GM23248 (cell line): ENCODE measurements at regions not wholly inside any gene's neighbourhood (a gene's known extent, or its start where the extent isn't known, plus 50 kb on each side); places are given as distances from the start of the nearest gene placed in this dataset.

Experiments used
- DNase-seq: peaks from one replicate; pipeline ENCODE4 v3.0.0-alpha.2; 2015
- H2AFZ ChIP-seq: fragments of 200-600 bp; sonication (generic); 2 replicates; pipeline ENCODE4 v1.6.1; 2016; ENCODE audit warnings: antibody characterized with exemption
- H3F3A ChIP-seq: fragments of 200-600 bp; sonication (generic); 2 replicates; pipeline ENCODE4 v1.6.1; 2016; ENCODE audit warnings: mild to moderate bottlenecking, antibody characterized with exemption, mixed run types; ENCODE audit not compliant: insufficient read depth
- H3K27ac ChIP-seq: fragments of 200-600 bp; sonication (generic); 2 replicates; pipeline ENCODE4 v1.5.1; 2016; ENCODE audit warnings: mild to moderate bottlenecking
- H3K27me3 ChIP-seq: fragments of 200-600 bp; sonication (generic); replicated peaks from 2 replicates; pipeline ENCODE4 v1.6.1; 2016; ENCODE audit warnings: mild to moderate bottlenecking; ENCODE audit not compliant: insufficient read depth
- H3K36me3 ChIP-seq: fragments of 200-600 bp; sonication (generic); 2 replicates; pipeline ENCODE4 v1.6.1; 2016; ENCODE audit warnings: low read depth, mild to moderate bottlenecking
- H3K4me1 ChIP-seq: fragments of 200-600 bp; sonication (generic); 2 replicates; pipeline ENCODE4 v1.6.1; 2016; ENCODE audit warnings: mild to moderate bottlenecking; ENCODE audit not compliant: insufficient read depth
- H3K4me2 ChIP-seq: fragments of 200-600 bp; sonication (generic); one replicate; pipeline ENCODE4 v1.6.1; 2016; ENCODE audit warnings: mild to moderate bottlenecking; ENCODE audit not compliant: unreplicated experiment
- H3K4me3 ChIP-seq: fragments of 200-600 bp; sonication (generic); 2 replicates; pipeline ENCODE4 v1.5.1; 2016; ENCODE audit warnings: mild to moderate bottlenecking
- H3K79me2 ChIP-seq: fragments of 200-600 bp; sonication (generic); 2 replicates; pipeline ENCODE4 v1.6.1; 2016; ENCODE audit warnings: mild to moderate bottlenecking; ENCODE audit not compliant: insufficient read depth
- H3K9ac ChIP-seq: fragments of 200-600 bp; sonication (generic); 2 replicates; pipeline ENCODE4 v1.6.1; 2016; ENCODE audit warnings: mild to moderate bottlenecking
- H3K9me2 ChIP-seq: fragments of 200-600 bp; sonication (generic); 2 replicates; pipeline ENCODE4 v1.6.1; 2016; ENCODE audit warnings: mixed run types, mild to moderate bottlenecking, moderate library complexity; ENCODE audit not compliant: insufficient read depth
- H3K9me3 ChIP-seq: fragments of 200-600 bp; sonication (generic); one replicate; pipeline ENCODE4 v1.6.1; 2017; ENCODE audit warnings: low read depth
- H4K20me1 ChIP-seq: fragments of 200-600 bp; sonication (generic); 2 replicates; pipeline ENCODE4 v1.6.0; 2016; ENCODE audit not compliant: insufficient read depth
- EZH2 ChIP-seq: fragments of 200-600 bp; sonication (generic); IDR thresholded peaks from 2 replicates; pipeline ENCODE4 v1.6.1; 2018; ENCODE audit warnings: antibody characterized with exemption, mild to moderate bottlenecking; ENCODE audit not compliant: insufficient read depth, poor library complexity, severe bottlenecking
- EZH2phosphoT487 ChIP-seq: fragments of 200-600 bp; sonication (generic); IDR thresholded peaks from 2 replicates; pipeline ENCODE4 v1.6.1; 2018; ENCODE audit warnings: antibody characterized with exemption, moderate library complexity, mild to moderate bottlenecking, low read depth; ENCODE audit not compliant: insufficient read depth
- WGBS, 2 experiments: methylation state at CpG; one replicate each; pipeline ENCODE4 v1.1.6; 2015 to 2017; ENCODE audit warnings: low lambda C conversion rate in 2 of 2, low coverage in 1 of 2; ENCODE audit errors: missing lambda C conversion rate in 2 of 2; 5-methylcytosine and 5-hydroxymethylcytosine counted together
- in situ Hi-C: fragments of 300-500 bp; cut with MboI; formaldehyde crosslinking; loops from 2 replicates; pipeline ENCODE4 v1.15.0; 2020

GRCh38 chr13:26839682-26840081, 79.1 kb upstream of the GPR12 start:
- H3K27me3 ChIP-seq = no peaks in the 10 kb centered on the region; the same call in 1 of the 2 replicates
- H3K4me1 ChIP-seq = no peaks in the 10 kb centered on the region
- no peaks in the 10 kb centered on the region for H4K20me1 ChIP-seq
- H3K9me2 ChIP-seq = no peaks in the 10 kb centered on the region
- in situ Hi-C loops = no loop called here
- no peaks in the 10 kb centered on the region for H3K36me3 ChIP-seq
- H3K27ac ChIP-seq = no peak overlapping the region
- H2AFZ ChIP-seq = no peak overlapping the region
- no peaks in the 10 kb centered on the region for H3K79me2 ChIP-seq
- no peak for TF ChIP-seq EZH2phosphoT487
- TF ChIP-seq EZH2 = no peak
- no peak overlapping the region for H3K4me3 ChIP-seq
- no peak overlapping the region for H3K4me2 ChIP-seq
- H3F3A ChIP-seq = no peaks in the 10 kb centered on the region
- H3K9me3 ChIP-seq = no peaks in the 10 kb centered on the region
- DNase-seq = no peak
- 17 to 21% methylated on average over 4 of the region's 4 CpGs for WGBS, 2 experiments
- H3K9ac ChIP-seq = no peak overlapping the region

- no peaks in the 10 kb centered on the region for H4K20me1 ChIP-seq
- TF ChIP-seq EZH2 = no peak
- TF ChIP-seq EZH2phosphoT487 = no peak
- H3K36me3 ChIP-seq = no peaks in the 10 kb centered on the region
- H2AFZ ChIP-seq = no peak overlapping the region
- H3F3A ChIP-seq = no peaks in the 10 kb centered on the region
- H3K79me2 ChIP-seq = no peaks in the 10 kb centered on the region
- no peak overlapping the region for H3K4me3 ChIP-seq
- no peaks in the 10 kb centered on the region for H3K4me1 ChIP-seq
- 3 to 13% methylated on average over 2 of the region's 2 CpGs for WGBS, 2 experiments
- no peak overlapping the region for H3K27ac ChIP-seq
- no peak overlapping the region for H3K9ac ChIP-seq
- H3K9me2 ChIP-seq = no peaks in the 10 kb centered on the region
- H3K27me3 ChIP-seq = no peaks in the 10 kb centered on the region; the same call in 1 of the 2 replicates
- in situ Hi-C loops = no loop called here
- H3K4me2 ChIP-seq = no peak overlapping the region
- no peaks in the 10 kb centered on the region for H3K9me3 ChIP-seq
- no peak for DNase-seq
These were observed 78.2 kb upstream of the GPR12 start for GRCh38 chr13:26838821-26839220.

- Histone ChIP-seq H3K9ac (no peak overlapping the region), H3K27me3 (no peaks in the 10 kb centered on the region; the same call in 1 of the 2 replicates), H3K27ac (no peak overlapping the region), H3K9me3 (no peaks in the 10 kb centered on the region), H3K9me2 (no peaks in the 10 kb centered on the region), H3K4me1 (no peaks in the 10 kb centered on the region), H3K79me2 (no peaks in the 10 kb centered on the region), H3K36me3 (no peaks in the 10 kb centered on the region), H3K4me3 (no peak overlapping the region), H3F3A (no peaks in the 10 kb centered on the region), H4K20me1 (no peaks in the 10 kb centered on the region), H2AFZ (no peak overlapping the region), H3K4me2 (no peak overlapping the region)
- no peak for DNase-seq
- TF ChIP-seq EZH2 = no peak
- no peak for TF ChIP-seq EZH2phosphoT487
- in situ Hi-C loops = no loop called here
- WGBS, 2 experiments = 1% methylated on average over 6 of the region's 6 CpGs
These were observed 77.4 kb upstream of the GPR12 start for GRCh38 chr13:26837997-26838396.

GRCh38 chr13:26837102-26837501, 76.5 kb upstream of the GPR12 start:
- in situ Hi-C loops = no loop called here
- H3K4me3 ChIP-seq = no peak overlapping the region
- H3K9me3 ChIP-seq = no peaks in the 10 kb centered on the region

GRCh38 chr13:26836626-26837025, 76.0 kb upstream of the GPR12 start:
- TF ChIP-seq EZH2 (no peak), EZH2phosphoT487 (no peak)
- Histone ChIP-seq H3K9ac (no peak overlapping the region), H3K9me2 (no peaks in the 10 kb centered on the region), H3K4me2 (no peak overlapping the region), H3K9me3 (no peaks in the 10 kb centered on the region), H3K4me1 (no peaks in the 10 kb centered on the region), H3F3A (no peaks in the 10 kb centered on the region), H3K27me3 (no peaks in the 10 kb centered on the region; the same call in 1 of the 2 replicates), H3K36me3 (no peaks in the 10 kb centered on the region), H3K27ac (no peak overlapping the region), H4K20me1 (no peaks in the 10 kb centered on the region), H3K4me3 (no peak overlapping the region), H3K79me2 (no peaks in the 10 kb centered on the region), H2AFZ (no peak overlapping the region)
- in situ Hi-C loops = no loop called here
- no peak for DNase-seq

More at GRCh38 chr13:26837102-26837501, 76.5 kb upstream of the GPR12 start:
- DNase-seq = no peak
- Histone ChIP-seq H3K4me1 (no peaks in the 10 kb centered on the region), H3K9me2 (no peaks in the 10 kb centered on the region), H3F3A (no peaks in the 10 kb centered on the region), H2AFZ (no peak overlapping the region), H3K4me2 (no peak overlapping the region), H4K20me1 (no peaks in the 10 kb centered on the region), H3K27me3 (no peaks in the 10 kb centered on the region; the same call in 1 of the 2 replicates), H3K9ac (no peak overlapping the region), H3K79me2 (no peaks in the 10 kb centered on the region), H3K27ac (no peak overlapping the region), H3K36me3 (no peaks in the 10 kb centered on the region)
- no peak for TF ChIP-seq EZH2phosphoT487
- no peak for TF ChIP-seq EZH2
- 47 to 66% methylated on average over 3 of the region's 3 CpGs for WGBS, 2 experiments
